H7 (cell line): ENCODE measurements at regions not wholly inside any gene's neighbourhood (a gene's known extent, or its start where the extent isn't known, plus 50 kb on each side); places are given as distances from the start of the nearest gene placed in this dataset.

ENCODE experiments used
- DNase-seq: peaks from one replicate; pipeline ENCODE4 v3.0.0; 2012
- H3K27me3 ChIP-seq: 2 replicates; pipeline ENCODE4 v1.6.0; 2011; ENCODE audit warnings: mild to moderate bottlenecking, low read length; ENCODE audit not compliant: control insufficient read depth, insufficient read depth
- H3K36me3 ChIP-seq: replicated peaks from 2 replicates; pipeline ENCODE4 v1.5.1; 2011; ENCODE audit warnings: low read length; ENCODE audit not compliant: control insufficient read depth, insufficient read depth
- H3K4me3 ChIP-seq: 2 replicates; pipeline ENCODE4 v1.5.1; 2011; ENCODE audit warnings: low read depth, mild to moderate bottlenecking, control low read depth, low read length, moderate library complexity; ENCODE audit not compliant: insufficient read depth

DNA sequence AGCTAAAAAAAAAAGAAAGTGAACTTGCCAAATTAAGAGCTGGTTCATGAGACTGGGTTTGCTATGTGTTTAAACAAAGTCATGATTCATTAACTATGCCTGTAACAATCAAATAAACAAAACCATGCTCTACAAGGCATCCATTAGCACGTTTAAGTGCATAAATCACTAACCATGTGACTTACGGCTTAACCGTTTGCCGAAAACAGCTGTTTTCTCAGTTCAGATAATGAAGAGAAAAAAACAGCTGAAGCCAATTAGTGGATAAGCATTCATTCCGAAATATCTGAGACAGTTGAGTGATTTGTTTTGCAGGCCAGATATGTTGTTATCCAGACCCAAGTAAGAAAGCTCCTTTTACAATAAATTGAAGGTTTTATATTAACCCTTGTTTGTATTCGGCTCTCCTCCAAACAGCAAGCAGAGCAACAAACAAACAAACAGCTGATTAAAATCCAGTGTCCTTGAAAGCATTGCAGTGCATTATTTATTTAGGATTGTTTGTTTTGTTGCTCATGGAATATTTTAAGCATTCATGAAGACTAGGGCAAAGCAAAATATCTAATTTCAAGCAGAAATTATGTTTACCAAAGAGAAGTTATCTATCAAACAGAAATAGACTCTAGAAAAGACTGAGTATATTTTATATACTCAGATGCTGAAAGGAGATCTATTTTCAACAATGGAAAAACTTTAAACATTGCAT lies 343.5 kb downstream of the RFPL4B start:
- DNase-seq, result no peak
- H3K27me3 ChIP-seq, result no peaks in the 10 kb centered on the region
- H3K36me3 ChIP-seq, result no peaks in the 10 kb centered on the region
- no peak overlapping the region for H3K4me3 ChIP-seq

- no peaks in the 10 kb centered on the region for H3K27me3 ChIP-seq
- H3K36me3 ChIP-seq, result no peaks in the 10 kb centered on the region
- DNase-seq, result no peak
Observed at GRCh38 chr6:112691289-112691688, 344.2 kb downstream of the RFPL4B start.

GRCh38 chr6:112695001-112695400 lies 347.9 kb downstream of the RFPL4B start:
- Histone ChIP-seq H3K4me3 (no peak overlapping the region), H3K36me3 (no peaks in the 10 kb centered on the region), H3K27me3 (no peaks in the 10 kb centered on the region)
- no peak for DNase-seq

More at GRCh38 chr6:112691289-112691688, 344.2 kb downstream of the RFPL4B start:
- no peak overlapping the region for H3K4me3 ChIP-seq

DNA sequence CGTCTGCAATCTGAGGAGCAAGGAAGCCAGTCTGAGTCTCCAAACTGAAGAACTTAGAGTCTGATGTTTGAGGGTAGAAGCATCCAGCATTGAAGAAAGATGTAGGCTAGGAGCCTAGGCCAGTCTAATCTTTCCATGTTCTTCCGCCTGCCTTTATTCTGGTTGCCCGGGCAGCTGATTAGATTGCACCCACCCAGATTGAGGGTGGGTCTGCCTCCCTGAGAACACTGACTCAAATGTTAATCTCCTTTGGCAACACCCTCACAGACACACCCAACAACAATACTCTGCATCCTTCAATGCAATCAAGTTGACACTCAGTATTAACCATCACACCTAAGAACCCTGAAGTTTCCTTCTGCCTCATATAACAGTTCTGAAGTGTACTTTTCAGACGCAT lies 350.1 kb downstream of the RFPL4B start:
- no peak for DNase-seq
- Histone ChIP-seq H3K36me3 (no peaks in the 10 kb centered on the region), H3K4me3 (no peak overlapping the region), H3K27me3 (no peaks in the 10 kb centered on the region)

DNA sequence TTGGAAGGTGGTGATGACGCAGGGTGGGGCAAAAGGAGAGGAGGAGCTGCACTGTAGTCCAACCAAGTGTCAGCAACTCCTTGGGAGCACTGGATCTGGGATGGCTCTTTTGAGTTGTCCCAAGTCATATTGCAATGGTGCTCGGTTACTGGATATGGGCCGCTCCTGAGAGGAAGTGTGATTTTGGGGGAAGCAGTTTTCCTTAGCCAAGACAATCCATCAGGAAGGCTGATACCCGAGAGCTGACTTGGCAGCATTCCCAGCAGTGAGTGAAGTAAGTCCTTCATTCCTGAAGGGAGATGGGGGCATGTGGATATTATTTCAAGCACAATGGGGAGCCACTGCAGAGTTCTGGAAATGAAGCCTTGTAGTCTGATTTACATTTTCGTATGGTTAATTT lies 354.1 kb downstream of the RFPL4B start:
- no peak for DNase-seq
- no peak overlapping the region for H3K4me3 ChIP-seq
- no peaks in the 10 kb centered on the region for H3K27me3 ChIP-seq
- no peaks in the 10 kb centered on the region for H3K36me3 ChIP-seq

- Histone ChIP-seq H3K4me3 (no peak overlapping the region), H3K27me3 (no peaks in the 10 kb centered on the region), H3K36me3 (no peaks in the 10 kb centered on the region)
- DNase-seq, result no peak
Observed at GRCh38 chr6:112710710-112711109, 363.6 kb downstream of the RFPL4B start.

- Histone ChIP-seq H3K36me3 (no peaks in the 10 kb centered on the region), H3K4me3 (no peak overlapping the region), H3K27me3 (no peaks in the 10 kb centered on the region)
- DNase-seq, result no peak
Observed at GRCh38 chr6:112713402-112713801, 366.3 kb downstream of the RFPL4B start.

- Histone ChIP-seq H3K4me3 (no peak overlapping the region), H3K27me3 (no peaks in the 10 kb centered on the region), H3K36me3 (no peaks in the 10 kb centered on the region)
- DNase-seq, result no peak
Observed at GRCh38 chr6:112717401-112717800, 370.3 kb downstream of the RFPL4B start.

DNA sequence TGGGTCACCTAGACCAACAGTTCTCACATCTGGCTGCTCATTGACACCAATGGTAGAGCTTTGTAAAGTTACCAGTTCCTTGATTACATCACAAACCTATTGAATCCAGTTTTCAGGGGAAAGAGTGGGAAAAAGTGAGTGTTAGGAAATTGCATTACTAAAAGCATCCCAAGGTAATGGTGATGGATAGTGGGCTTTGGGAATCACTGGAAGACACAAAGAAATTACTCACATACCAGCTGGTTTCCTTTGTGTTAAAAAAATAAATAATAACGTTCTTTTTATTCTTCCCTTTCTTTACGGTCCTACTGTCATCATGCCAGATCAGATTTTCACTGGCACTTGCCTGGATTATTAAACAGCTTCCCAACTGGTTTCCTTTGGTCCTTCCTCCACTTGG lies 370.7 kb downstream of the RFPL4B start:
- no peak for DNase-seq
- Histone ChIP-seq H3K36me3 (no peaks in the 10 kb centered on the region), H3K27me3 (no peaks in the 10 kb centered on the region), H3K4me3 (no peak overlapping the region)

- DNase-seq, result no peak
- H3K27me3 ChIP-seq, result no peaks in the 10 kb centered on the region
- H3K36me3 ChIP-seq, result no peaks in the 10 kb centered on the region
- H3K4me3 ChIP-seq, result no peak overlapping the region
Observed at GRCh38 chr6:112725541-112726085, 378.5 kb downstream of the RFPL4B start.

DNA sequence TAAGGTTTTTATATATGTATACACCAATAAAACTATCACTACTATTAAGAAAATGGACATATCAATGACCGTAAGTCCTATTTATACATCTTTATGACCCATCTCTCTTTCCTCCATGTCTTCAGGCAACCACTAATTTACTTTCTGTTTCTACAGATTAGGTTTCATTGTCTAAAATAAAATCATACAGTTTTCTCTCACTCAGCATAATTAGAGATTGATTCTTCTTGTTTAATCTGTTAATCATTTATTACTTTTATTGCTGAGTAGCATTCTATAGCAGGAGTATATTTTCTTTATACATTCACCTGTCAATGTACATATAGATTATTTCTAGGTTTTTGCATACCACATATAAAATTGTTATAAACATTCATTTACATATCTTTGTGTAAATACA lies 388.0 kb downstream of the RFPL4B start:
- H3K36me3 ChIP-seq, result no peaks in the 10 kb centered on the region
- H3K4me3 ChIP-seq, result no peak overlapping the region
- no peak for DNase-seq
- no peaks in the 10 kb centered on the region for H3K27me3 ChIP-seq

DNA sequence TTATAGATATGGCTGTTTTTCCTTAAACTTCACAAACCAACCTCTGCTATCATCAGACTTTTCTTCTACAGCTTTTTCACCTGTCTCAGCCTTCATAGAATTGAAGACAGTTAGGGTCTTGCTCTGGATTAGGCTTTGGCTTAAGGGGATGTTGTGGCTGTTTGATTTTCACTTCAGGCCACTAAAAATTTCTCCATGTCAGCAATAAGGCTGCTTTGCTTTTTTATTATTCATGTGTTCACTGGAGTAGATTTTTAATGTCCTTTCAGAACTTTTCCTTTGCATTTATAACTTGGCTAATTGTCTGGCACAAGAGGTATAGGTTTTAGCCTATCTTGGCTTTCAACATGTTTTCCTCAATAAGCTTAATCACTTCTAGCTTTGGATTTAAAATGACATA lies 392.6 kb downstream of the RFPL4B start:
- no peak overlapping the region for H3K4me3 ChIP-seq
- DNase-seq, result no peak
- H3K27me3 ChIP-seq, result no peaks in the 10 kb centered on the region
- H3K36me3 ChIP-seq, result no peaks in the 10 kb centered on the region

GRCh38 chr6:112743323-112743722 lies 396.2 kb downstream of the RFPL4B start:
- Histone ChIP-seq H3K4me3 (no peak overlapping the region), H3K36me3 (no peaks in the 10 kb centered on the region), H3K27me3 (no peaks in the 10 kb centered on the region)
- DNase-seq, result peak; percentile 13

DNA sequence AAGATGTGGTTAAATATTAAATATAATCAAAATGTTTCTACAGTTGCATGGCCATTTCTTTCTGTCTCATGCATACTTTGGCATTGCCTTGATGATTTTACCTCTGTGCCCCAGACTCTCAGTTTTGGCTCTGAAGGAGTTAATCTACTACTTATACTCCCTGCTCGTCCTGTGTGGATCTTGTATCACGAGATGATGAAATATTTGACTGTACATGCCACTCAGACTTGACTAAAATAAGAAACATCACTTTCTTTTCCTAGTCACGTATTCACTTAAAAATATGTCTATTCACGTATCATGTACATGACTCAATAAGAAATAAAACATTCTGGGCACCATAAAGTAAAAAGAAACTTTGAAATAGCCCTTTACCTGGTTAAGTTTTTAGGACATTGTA lies 397.7 kb downstream of the RFPL4B start:
- Histone ChIP-seq H3K27me3 (no peaks in the 10 kb centered on the region), H3K4me3 (no peak overlapping the region), H3K36me3 (no peaks in the 10 kb centered on the region)
- no peak for DNase-seq

- no peak for DNase-seq
- Histone ChIP-seq H3K27me3 (no peaks in the 10 kb centered on the region), H3K4me3 (no peak overlapping the region), H3K36me3 (no peaks in the 10 kb centered on the region)
Observed at GRCh38 chr6:112745765-112746164, 398.6 kb downstream of the RFPL4B start.

DNA sequence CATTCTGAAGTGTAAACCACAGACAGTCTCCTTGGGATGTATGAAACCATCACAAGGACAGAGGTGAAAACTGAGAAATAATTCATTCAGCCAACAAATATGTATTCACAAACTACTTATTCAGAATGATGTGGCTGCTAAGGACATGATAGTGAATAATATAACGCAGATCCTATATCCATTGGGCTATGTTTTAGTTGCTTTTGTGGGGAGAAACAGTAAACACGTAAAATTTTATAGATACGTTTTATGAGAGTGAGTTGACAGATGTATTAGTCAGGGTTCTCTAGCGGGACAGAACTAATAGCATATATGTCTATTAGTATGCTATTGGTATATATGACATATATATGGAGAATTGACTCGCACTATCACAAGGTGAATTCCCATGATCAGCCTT lies 402.5 kb downstream of the RFPL4B start:
- no peak for DNase-seq
- no peaks in the 10 kb centered on the region for H3K27me3 ChIP-seq
- no peak overlapping the region for H3K4me3 ChIP-seq
- no peaks in the 10 kb centered on the region for H3K36me3 ChIP-seq
